ENCODE measurements at regions not wholly inside any gene's neighbourhood (a gene's known extent, or its start where the extent isn't known, plus 50 kb on each side); places are given as distances from the start of the nearest gene placed in this dataset.

DNA sequence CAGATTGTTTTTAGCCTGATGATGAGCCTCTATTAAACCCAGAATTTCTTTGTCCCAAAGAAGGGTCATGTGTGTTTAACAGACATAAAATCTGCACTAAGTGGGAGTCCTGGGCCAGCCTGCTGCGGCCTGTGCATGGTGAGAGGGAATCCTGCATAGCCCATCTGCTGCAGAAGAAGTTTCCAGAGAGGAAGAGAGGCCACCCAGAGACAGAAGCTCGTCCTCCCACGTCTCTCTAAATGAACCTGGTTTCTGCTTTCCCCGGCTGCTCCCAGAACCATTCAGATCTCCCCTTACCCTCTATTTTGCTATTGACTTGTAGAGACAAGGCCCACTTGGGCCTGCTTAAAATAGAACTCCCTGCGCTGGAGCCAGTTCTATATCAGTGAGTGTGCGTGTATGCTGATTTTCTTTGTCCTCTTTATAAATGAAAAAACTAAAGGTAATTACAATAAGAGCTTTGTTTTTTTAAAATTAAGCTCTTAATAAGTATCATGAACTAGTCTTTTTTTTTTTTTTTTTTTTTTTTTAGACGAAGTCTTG is 142.8 kb upstream of the RAB4A start:
- H3K27ac ChIP-seq = no peak overlapping the region
- no peaks in the 10 kb centered on the region for H3K27me3 ChIP-seq (ENCODE audit: control insufficient read depth, insufficient read depth, low read length)
- H3K4me1 ChIP-seq = no peaks in the 10 kb centered on the region
- no peak overlapping the region for H3K4me3 ChIP-seq (ENCODE audit: low read depth, low read length)
- H3K79me2 ChIP-seq = no peaks in the 10 kb centered on the region
- TF ChIP-seq, protein P1, sequence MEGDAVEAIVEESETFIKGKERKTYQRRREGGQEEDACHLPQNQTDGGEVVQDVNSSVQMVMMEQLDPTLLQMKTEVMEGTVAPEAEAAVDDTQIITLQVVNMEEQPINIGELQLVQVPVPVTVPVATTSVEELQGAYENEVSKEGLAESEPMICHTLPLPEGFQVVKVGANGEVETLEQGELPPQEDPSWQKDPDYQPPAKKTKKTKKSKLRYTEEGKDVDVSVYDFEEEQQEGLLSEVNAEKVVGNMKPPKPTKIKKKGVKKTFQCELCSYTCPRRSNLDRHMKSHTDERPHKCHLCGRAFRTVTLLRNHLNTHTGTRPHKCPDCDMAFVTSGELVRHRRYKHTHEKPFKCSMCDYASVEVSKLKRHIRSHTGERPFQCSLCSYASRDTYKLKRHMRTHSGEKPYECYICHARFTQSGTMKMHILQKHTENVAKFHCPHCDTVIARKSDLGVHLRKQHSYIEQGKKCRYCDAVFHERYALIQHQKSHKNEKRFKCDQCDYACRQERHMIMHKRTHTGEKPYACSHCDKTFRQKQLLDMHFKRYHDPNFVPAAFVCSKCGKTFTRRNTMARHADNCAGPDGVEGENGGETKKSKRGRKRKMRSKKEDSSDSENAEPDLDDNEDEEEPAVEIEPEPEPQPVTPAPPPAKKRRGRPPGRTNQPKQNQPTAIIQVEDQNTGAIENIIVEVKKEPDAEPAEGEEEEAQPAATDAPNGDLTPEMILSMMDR (IDR thresholded peaks at IDR 0.05) = no peak
- H3K36me3 ChIP-seq (ENCODE audit: control insufficient read depth, insufficient read depth, low read length) = no peaks in the 10 kb centered on the region
- no peak overlapping the region for H3K9ac ChIP-seq
- H3K9me3 ChIP-seq (ENCODE audit: control insufficient read depth, low read length) = no peaks in the 10 kb centered on the region
- no peak overlapping the region for H2AFZ ChIP-seq
- H3K4me2 ChIP-seq (ENCODE audit: low read length) = no peak overlapping the region

DNA sequence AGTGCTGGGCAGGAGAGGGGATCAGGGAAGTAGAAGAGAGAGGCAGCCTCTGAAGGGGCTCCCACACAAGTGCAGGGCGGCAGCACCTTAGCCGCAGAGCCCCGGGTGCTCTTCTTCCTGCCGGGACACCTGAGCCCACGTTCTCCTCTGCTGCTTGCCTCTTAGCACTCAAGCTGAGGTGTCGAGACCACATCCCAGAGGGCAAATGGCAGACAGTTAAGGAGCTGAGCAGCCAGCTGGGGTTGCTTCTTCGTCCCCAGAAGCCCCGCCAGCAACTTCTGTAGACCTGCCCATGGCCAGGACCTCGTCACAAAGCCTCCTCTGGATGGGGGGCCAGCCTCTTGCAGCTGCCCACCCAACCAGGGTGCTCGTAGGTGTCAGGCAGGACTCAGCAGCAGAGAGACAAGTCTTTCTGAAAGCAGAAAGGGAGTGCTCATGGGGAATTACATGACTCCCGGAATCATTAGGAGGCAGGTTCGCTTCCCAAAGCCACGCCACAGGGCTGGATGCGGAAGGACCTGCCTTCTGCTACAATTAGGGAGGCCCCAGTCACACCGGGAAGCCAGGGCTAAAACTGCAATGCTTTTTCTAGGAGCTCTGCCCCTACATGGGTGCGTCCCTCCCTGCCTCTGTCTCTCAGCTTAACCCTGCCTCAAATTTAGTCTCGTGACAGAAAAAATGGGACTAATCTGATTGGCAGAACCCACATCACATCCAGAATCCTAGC is 141.4 kb upstream of the RAB4A start:
- H3K4me1 ChIP-seq = no peaks in the 10 kb centered on the region
- no peaks in the 10 kb centered on the region for H3K79me2 ChIP-seq
- TF ChIP-seq, protein P1 (IDR thresholded peaks at IDR 0.05) = no peak
- H2AFZ ChIP-seq = no peak overlapping the region
- no peak overlapping the region for H3K4me2 ChIP-seq (ENCODE audit: low read length)
- H3K36me3 ChIP-seq (ENCODE audit: control insufficient read depth, insufficient read depth, low read length) = no peaks in the 10 kb centered on the region
- no peaks in the 10 kb centered on the region for H3K27me3 ChIP-seq (ENCODE audit: control insufficient read depth, insufficient read depth, low read length)
- no peak overlapping the region for H3K9ac ChIP-seq
- H3K27ac ChIP-seq = no peak overlapping the region
- H3K9me3 ChIP-seq (ENCODE audit: control insufficient read depth, low read length) = no peaks in the 10 kb centered on the region
- no peak overlapping the region for H3K4me3 ChIP-seq (ENCODE audit: low read depth, low read length)

DNA sequence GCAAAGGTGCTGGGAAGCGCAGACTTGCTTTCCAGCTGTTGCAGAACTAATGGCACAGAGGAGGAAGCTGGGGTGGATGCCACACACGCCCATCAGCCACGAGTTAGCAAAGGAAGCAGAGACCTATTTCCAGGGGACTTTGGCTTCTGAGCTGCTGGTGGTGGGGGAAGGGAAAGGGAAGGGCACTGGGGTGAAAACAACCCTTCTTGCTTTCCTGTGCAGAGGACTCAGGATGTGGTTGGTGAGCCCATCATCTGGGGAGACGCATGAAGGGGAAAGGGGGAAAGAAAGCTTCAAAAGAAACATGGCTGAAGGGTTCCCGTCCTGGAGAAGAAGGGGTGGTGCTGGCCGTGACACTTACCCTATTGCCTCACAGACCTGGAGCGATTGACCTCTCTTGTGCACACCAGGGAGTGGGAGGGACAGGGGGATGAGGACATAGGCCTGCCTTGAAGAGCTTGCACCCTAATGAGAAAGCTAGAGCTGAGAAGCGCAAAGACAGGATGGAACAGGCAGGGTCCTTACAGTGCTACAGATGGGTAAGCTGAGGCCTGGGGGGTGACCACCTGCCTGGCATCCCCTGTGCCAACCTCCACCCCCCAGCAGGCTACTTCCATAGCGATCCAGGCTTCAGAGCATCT is 140.8 kb upstream of the RAB4A start:
- H3K4me1 ChIP-seq = no peaks in the 10 kb centered on the region

DNA sequence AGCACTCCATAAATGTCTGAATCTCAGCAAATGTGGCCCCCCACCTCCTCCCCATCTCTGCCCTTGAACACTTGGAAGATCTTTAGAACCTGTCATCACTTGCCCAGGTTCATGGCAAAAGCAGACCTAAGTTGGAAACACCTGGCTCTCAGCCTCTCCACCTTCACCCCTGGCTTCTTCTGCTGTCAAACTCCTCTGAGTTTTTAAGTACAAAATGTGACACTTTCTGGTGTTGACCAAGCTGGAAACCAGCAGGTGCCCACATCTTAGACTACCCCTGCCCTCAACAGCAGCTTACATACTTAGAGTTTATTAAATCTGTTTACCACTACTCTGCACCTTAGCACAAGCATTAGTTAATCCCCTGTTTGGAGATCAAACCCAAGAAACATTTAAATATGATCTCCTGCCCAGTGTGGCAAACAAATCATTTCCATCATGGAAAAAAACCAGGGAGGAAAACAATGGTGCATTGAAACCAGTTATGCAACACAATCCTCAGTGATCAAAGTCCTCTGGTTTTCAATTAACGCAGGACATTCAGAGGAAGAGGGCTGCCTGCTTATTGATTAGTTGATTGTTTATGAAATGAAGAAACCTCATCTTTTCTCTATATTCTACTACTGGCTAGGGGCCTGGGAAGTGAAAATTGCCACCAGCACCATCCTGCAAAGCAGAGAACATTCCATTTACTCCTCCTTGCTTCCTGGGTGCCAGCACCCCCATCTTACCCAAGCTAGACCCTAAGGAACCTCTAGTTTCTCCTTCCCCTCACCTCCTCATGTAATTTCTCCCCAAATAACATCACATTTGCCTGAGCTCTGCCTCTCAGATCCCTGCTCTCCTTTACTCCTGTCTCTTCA is 139.4 kb upstream of the RAB4A start:
- no peak overlapping the region for H3K4me2 ChIP-seq (ENCODE audit: low read length)
- H3K4me3 ChIP-seq (ENCODE audit: low read depth, low read length) = no peak overlapping the region
- H3K27me3 ChIP-seq (ENCODE audit: control insufficient read depth, insufficient read depth, low read length) = no peaks in the 10 kb centered on the region
- TF ChIP-seq, protein P1 (IDR thresholded peaks at IDR 0.05) = no peak
- no peaks in the 10 kb centered on the region for H3K79me2 ChIP-seq
- no peak overlapping the region for H2AFZ ChIP-seq
- no peaks in the 10 kb centered on the region for H3K4me1 ChIP-seq
- H3K9me3 ChIP-seq (ENCODE audit: control insufficient read depth, low read length) = no peaks in the 10 kb centered on the region
- H3K27ac ChIP-seq = no peak overlapping the region
- no peaks in the 10 kb centered on the region for H3K36me3 ChIP-seq (ENCODE audit: control insufficient read depth, insufficient read depth, low read length)
- H3K9ac ChIP-seq = no peak overlapping the region

More for the DNA sequence above, 140.8 kb upstream of the RAB4A start:
- H3K27ac ChIP-seq = no peak overlapping the region
- H3K9ac ChIP-seq = no peak overlapping the region
- no peaks in the 10 kb centered on the region for H3K36me3 ChIP-seq (ENCODE audit: control insufficient read depth, insufficient read depth, low read length)
- no peak overlapping the region for H3K4me3 ChIP-seq (ENCODE audit: low read depth, low read length)
- H3K9me3 ChIP-seq (ENCODE audit: control insufficient read depth, low read length) = no peaks in the 10 kb centered on the region
- TF ChIP-seq, protein P1 (IDR thresholded peaks at IDR 0.05) = no peak
- no peaks in the 10 kb centered on the region for H3K79me2 ChIP-seq
- H3K4me2 ChIP-seq (ENCODE audit: low read length) = no peak overlapping the region
- H2AFZ ChIP-seq = no peak overlapping the region
- no peaks in the 10 kb centered on the region for H3K27me3 ChIP-seq (ENCODE audit: control insufficient read depth, insufficient read depth, low read length)

Measured in parathyroid adenoma (tissue), 2 donors.